Hepatocyte (in vitro differentiated cells): ENCODE measurements at regions not wholly inside any gene's neighbourhood (a gene's known extent, or its start where the extent isn't known, plus 50 kb on each side); places are given as distances from the start of the nearest gene placed in this dataset.

ENCODE experiments used
- EZH2 ChIP-seq: fragments of 200-600 bp; sonication (generic); IDR thresholded peaks from 2 replicates; pipeline ENCODE4 v1.6.1; 2016; ENCODE audit warnings: antibody characterized with exemption, mild to moderate bottlenecking, borderline replicate concordance
- EZH2phosphoT487 ChIP-seq: fragments of 200-600 bp; sonication (generic); IDR thresholded peaks from one replicate; pipeline ENCODE4 v1.6.1; 2018; ENCODE audit warnings: antibody characterized with exemption, mild to moderate bottlenecking, low read depth, moderate library complexity; ENCODE audit not compliant: unreplicated experiment, severe bottlenecking
- TF ChIP-seq, protein P1 (sequence below): fragments of 200-600 bp; sonication (generic); IDR thresholded peaks from 2 replicates; pipeline ENCODE4 v1.5.1; 2016; ENCODE audit warnings: antibody characterized with exemption, mild to moderate bottlenecking; ENCODE audit not compliant: poor library complexity

DNA sequence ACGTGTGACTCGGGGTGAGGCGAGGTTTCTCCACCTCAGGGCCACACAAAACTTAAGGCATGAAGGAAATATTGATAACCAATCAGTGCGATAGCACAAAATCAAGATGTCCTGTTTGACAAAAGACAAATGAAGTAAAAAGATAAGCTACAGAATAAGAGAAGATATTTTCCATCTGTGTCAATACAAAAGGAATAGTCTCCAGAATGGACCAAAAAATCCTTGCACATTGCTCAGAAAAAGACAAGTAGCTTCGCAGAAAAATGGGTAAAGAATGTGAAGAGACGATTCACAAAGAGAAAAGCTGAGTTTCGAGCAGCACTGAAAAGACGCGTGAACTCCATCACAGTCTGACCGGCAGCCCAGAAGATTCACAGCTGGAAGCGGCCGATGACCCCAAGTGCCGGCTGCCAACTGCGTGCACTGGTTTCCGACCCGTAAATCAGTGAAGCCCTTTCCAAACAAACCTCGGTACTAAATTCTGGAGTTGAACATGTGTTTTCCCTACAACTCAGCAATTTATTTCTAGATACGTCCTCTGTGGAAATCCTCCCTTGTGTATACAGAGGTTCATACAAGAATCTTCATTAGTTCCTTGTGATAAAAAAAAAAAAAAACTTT is 308.4 kb downstream of the BRD1 start:
- TF ChIP-seq EZH2 = no peak
- TF ChIP-seq, protein P1, sequence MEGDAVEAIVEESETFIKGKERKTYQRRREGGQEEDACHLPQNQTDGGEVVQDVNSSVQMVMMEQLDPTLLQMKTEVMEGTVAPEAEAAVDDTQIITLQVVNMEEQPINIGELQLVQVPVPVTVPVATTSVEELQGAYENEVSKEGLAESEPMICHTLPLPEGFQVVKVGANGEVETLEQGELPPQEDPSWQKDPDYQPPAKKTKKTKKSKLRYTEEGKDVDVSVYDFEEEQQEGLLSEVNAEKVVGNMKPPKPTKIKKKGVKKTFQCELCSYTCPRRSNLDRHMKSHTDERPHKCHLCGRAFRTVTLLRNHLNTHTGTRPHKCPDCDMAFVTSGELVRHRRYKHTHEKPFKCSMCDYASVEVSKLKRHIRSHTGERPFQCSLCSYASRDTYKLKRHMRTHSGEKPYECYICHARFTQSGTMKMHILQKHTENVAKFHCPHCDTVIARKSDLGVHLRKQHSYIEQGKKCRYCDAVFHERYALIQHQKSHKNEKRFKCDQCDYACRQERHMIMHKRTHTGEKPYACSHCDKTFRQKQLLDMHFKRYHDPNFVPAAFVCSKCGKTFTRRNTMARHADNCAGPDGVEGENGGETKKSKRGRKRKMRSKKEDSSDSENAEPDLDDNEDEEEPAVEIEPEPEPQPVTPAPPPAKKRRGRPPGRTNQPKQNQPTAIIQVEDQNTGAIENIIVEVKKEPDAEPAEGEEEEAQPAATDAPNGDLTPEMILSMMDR = no peak
- no peak for TF ChIP-seq EZH2phosphoT487
